Upper lobe of left lung (tissue), 4 donors: ENCODE measurements at regions not wholly inside any gene's neighbourhood (a gene's known extent, or its start where the extent isn't known, plus 50 kb on each side); places are given as distances from the start of the nearest gene placed in this dataset.

Source experiments
- CTCF ChIP-seq, 6 experiments: fragments of 450-650 bp in 4 of 6; fragments of 200-600 bp in 2 of 6; sonication (generic) in 2 of 6; IDR thresholded peaks; one replicate each; pipeline ENCODE4 v1.5.1; 2016 to 2019; ENCODE audit warnings: antibody characterized with exemption in 6 of 6
- EP300 ChIP-seq, 4 donors: sonication (generic); formaldehyde crosslinking; IDR thresholded peaks; one replicate each; pipeline ENCODE4 v1.5.1; 2017; ENCODE audit warnings: antibody characterized with exemption in 4 of 4, control low read depth in 2 of 4
- POLR2A ChIP-seq, 4 donors: fragments of 450-650 bp; IDR thresholded peaks; one replicate each; pipeline ENCODE4 v1.5.1; 2016 to 2017; ENCODE audit warnings: antibody characterized with exemption in 4 of 4, mild to moderate bottlenecking in 2 of 4
- POLR2AphosphoS5 ChIP-seq, 2 donors: sonication (generic); formaldehyde crosslinking; IDR thresholded peaks; one replicate each; pipeline ENCODE4 v1.5.1; 2017; ENCODE audit warnings: antibody characterized with exemption in 2 of 2

GRCh38 chr14:95466506-95466905 lies 49.9 kb downstream of the SYNE3 start:
- TF ChIP-seq CTCF (IDR thresholded peaks at IDR 0.05) (no peak), POLR2A (IDR thresholded peaks at IDR 0.05) (no peak), EP300 (IDR thresholded peaks at IDR 0.05) (no peak), POLR2AphosphoS5 (IDR thresholded peaks at IDR 0.05) (no peak)
